ENCODE measurements at regions not wholly inside any gene's neighbourhood (a gene's known extent, or its start where the extent isn't known, plus 50 kb on each side); places are given as distances from the start of the nearest gene placed in this dataset.

DNA sequence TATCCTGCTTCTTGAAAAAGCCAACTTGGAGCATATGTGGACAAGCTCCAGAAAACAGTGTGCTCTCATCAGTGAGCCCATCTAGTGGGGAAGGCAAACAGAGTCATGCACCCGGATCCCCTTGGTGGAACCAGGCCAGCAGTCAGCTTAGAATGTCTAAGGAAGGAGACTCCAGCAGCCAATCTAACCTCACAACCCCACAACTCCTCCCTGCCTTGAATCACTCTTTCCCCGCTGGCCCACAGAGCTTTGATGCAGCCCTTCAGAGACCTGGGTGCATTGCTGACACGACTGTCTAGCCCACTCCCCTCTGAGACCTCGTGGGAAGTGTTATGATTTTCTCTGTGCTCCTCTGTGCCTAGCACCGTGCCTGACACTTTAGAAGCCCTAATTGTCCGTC is 623.7 kb downstream of the BNC2 start:
- no peak for TF ChIP-seq POLR2A (IDR thresholded peaks at IDR 0.05)
- TF ChIP-seq, protein P1, sequence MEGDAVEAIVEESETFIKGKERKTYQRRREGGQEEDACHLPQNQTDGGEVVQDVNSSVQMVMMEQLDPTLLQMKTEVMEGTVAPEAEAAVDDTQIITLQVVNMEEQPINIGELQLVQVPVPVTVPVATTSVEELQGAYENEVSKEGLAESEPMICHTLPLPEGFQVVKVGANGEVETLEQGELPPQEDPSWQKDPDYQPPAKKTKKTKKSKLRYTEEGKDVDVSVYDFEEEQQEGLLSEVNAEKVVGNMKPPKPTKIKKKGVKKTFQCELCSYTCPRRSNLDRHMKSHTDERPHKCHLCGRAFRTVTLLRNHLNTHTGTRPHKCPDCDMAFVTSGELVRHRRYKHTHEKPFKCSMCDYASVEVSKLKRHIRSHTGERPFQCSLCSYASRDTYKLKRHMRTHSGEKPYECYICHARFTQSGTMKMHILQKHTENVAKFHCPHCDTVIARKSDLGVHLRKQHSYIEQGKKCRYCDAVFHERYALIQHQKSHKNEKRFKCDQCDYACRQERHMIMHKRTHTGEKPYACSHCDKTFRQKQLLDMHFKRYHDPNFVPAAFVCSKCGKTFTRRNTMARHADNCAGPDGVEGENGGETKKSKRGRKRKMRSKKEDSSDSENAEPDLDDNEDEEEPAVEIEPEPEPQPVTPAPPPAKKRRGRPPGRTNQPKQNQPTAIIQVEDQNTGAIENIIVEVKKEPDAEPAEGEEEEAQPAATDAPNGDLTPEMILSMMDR (IDR thresholded peaks at IDR 0.05) = no peak
